HepG2 (cell line): ENCODE measurements at regions not wholly inside any gene's neighbourhood (a gene's known extent, or its start where the extent isn't known, plus 50 kb on each side); places are given as distances from the start of the nearest gene placed in this dataset.

Experiments
- E2F1 ChIP-seq: sonication (generic); formaldehyde crosslinking; IDR thresholded peaks from 2 replicates; pipeline ENCODE4 v1.5.0; 2020; ENCODE audit warnings: missing genetic modification reagents
- REXO4 ChIP-seq: sonication (generic); formaldehyde crosslinking; IDR thresholded peaks from 2 replicates; pipeline ENCODE4 v1.8.0; 2022; ENCODE audit warnings: missing genetic modification reagents, mild to moderate bottlenecking, borderline replicate concordance
- SALL1 ChIP-seq: sonication (generic); formaldehyde crosslinking; IDR thresholded peaks from 2 replicates; pipeline ENCODE4 v1.8.0; 2022; ENCODE audit warnings: mild to moderate bottlenecking, missing genetic modification reagents
- SNAPC2 ChIP-seq: sonication (generic); formaldehyde crosslinking; IDR thresholded peaks from 2 replicates; pipeline ENCODE4 v1.8.1; 2022; ENCODE audit warnings: mild to moderate bottlenecking, missing genetic modification reagents
- TEAD3 ChIP-seq: optimal IDR thresholded peaks from 2 replicates; pipeline ENCODE3; 2016; ENCODE audit warnings: borderline replicate concordance
- ZBTB37 ChIP-seq: sonication (generic); formaldehyde crosslinking; IDR thresholded peaks from 2 replicates; pipeline ENCODE4 v1.4.0; 2020; ENCODE audit warnings: mild to moderate bottlenecking, missing genetic modification reagents
- ZNF451 ChIP-seq: sonication (generic); formaldehyde crosslinking; IDR thresholded peaks from 2 replicates; pipeline ENCODE4 v1.5.0; 2020; ENCODE audit warnings: mild to moderate bottlenecking, missing genetic modification reagents
- ZNF724P ChIP-seq: sonication (generic); formaldehyde crosslinking; IDR thresholded peaks from 2 replicates; pipeline ENCODE4 v1.8.0; 2022; ENCODE audit warnings: missing genetic modification reagents, borderline replicate concordance
- ZNF770 ChIP-seq: sonication (generic); formaldehyde crosslinking; IDR thresholded peaks from 2 replicates; pipeline ENCODE4 v1.5.0; 2020; ENCODE audit warnings: mild to moderate bottlenecking, missing genetic modification reagents
- TF ChIP-seq, protein P1 (sequence below): sonication (generic); formaldehyde crosslinking; IDR thresholded peaks from 2 replicates; pipeline ENCODE4 v1.4.0; 2020; ENCODE audit warnings: mild to moderate bottlenecking, missing genetic modification reagents
- TF ChIP-seq, protein P2 (sequence below): sonication (generic); formaldehyde crosslinking; IDR thresholded peaks from 2 replicates; pipeline ENCODE4 v1.5.0; 2020; ENCODE audit warnings: mild to moderate bottlenecking, low read depth, missing genetic modification reagents, borderline replicate concordance
- TF ChIP-seq, protein P3 (sequence below): sonication (generic); formaldehyde crosslinking; IDR thresholded peaks from 2 replicates; pipeline ENCODE4 v1.8.1; 2023; ENCODE audit warnings: mild to moderate bottlenecking, missing genetic modification reagents, borderline replicate concordance
- TF ChIP-seq, protein P4 (sequence below): IDR thresholded peaks from 2 replicates; pipeline ENCODE4 v1.6.1; 2016; ENCODE audit warnings: missing biosample characterization, missing genetic modification reagents, low read depth

- TF ChIP-seq, protein P1, sequence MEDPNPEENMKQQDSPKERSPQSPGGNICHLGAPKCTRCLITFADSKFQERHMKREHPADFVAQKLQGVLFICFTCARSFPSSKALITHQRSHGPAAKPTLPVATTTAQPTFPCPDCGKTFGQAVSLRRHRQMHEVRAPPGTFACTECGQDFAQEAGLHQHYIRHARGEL (CRISPR knock-in tag) = no peak
- TF ChIP-seq ZBTB37 (CRISPR knock-in tag) = no peak; the same call in 1 of the 2 replicates
- TF ChIP-seq TEAD3 (CRISPR knock-in tag) = peak; percentile 94
- TF ChIP-seq, protein P2, sequence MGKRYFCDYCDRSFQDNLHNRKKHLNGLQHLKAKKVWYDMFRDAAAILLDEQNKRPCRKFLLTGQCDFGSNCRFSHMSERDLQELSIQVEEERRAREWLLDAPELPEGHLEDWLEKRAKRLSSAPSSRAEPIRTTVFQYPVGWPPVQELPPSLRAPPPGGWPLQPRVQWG = no peak
- TF ChIP-seq SALL1 (CRISPR knock-in tag) = peak; percentile 95
- TF ChIP-seq SNAPC2 = 0 out of 2 replicates have a peak, but pooled peaks have one; percentile 59
- TF ChIP-seq ZNF724P = no peak
- TF ChIP-seq, protein P3, sequence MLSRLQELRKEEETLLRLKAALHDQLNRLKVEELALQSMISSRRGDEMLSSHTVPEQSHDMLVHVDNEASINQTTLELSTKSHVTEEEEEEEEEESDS = 0 out of 2 replicates have a peak, but pooled peaks have one; percentile 35
- TF ChIP-seq, protein P4, sequence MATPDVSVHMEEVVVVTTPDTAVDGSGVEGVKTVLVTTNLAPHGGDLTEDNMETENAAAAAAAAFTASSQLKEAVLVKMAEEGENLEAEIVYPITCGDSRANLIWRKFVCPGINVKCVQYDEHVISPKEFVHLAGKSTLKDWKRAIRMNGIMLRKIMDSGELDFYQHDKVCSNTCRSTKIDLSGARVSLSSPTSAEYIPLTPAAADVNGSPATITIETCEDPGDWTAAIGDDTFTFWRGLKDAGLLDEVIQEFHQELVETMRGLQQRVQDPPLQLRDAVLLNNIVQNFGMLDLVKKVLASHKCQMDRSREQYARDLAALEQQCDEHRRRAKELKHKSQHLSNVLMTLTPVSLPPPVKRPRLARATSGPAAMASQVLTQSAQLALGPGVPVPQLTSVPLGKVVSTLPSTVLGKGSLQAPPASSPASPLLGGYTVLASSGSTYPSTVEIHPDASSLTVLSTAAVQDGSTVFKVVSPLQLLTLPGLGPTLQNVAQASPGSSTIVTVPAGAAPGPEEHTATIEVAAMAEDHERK = no peak
- 0 out of 2 replicates have a peak, but pooled peaks have one; percentile 59 for TF ChIP-seq E2F1 (CRISPR knock-in tag)
- no peak for TF ChIP-seq ZNF451 (CRISPR knock-in tag)
- no peak for TF ChIP-seq REXO4 (CRISPR knock-in tag)
- peak; percentile 75 for TF ChIP-seq ZNF770 (CRISPR knock-in tag)
- TF ChIP-seq, all 625 proteins: peak for 237
These were observed 200.7 kb downstream of the BCAS1 start (continued) for GRCh38 chr20:53869466-53870258.
